DND-41 (cell line): ENCODE measurements at regions not wholly inside any gene's neighbourhood (a gene's known extent, or its start where the extent isn't known, plus 50 kb on each side); places are given as distances from the start of the nearest gene placed in this dataset.

Experiments used
- ATAC-seq: fragments of 200-7000 bp; cut with Tn5 transposase; 3 replicates; pipeline ENCODE4 v1.9.1; 2021; ENCODE audit warnings: low read depth; ENCODE audit not compliant: insufficient read depth
- DNase-seq: peaks from one replicate; pipeline ENCODE4 v3.0.0-alpha.2; 2020
- H2AFZ ChIP-seq: 2 replicates; pipeline ENCODE4 v1.6.0; 2012; ENCODE audit warnings: low read depth, low read length
- H3K27ac ChIP-seq: 2 replicates; pipeline ENCODE4 v1.5.1; 2012; ENCODE audit warnings: low read length, inconsistent platforms
- H3K27me3 ChIP-seq: fragments of 200-600 bp; sonication (generic); 2 replicates; pipeline ENCODE4 v1.6.0; 2012; ENCODE audit warnings: low read length, mild to moderate bottlenecking, inconsistent platforms; ENCODE audit not compliant: insufficient read depth, poor library complexity
- H3K36me3 ChIP-seq: 2 replicates; pipeline ENCODE4 v1.5.1; 2012; ENCODE audit warnings: low read length, inconsistent platforms; ENCODE audit not compliant: insufficient read depth
- H3K4me1 ChIP-seq: 2 replicates; pipeline ENCODE4 v1.5.1; 2012; ENCODE audit warnings: mild to moderate bottlenecking, low read length; ENCODE audit not compliant: insufficient read depth
- H3K4me2 ChIP-seq: 2 replicates; pipeline ENCODE4 v1.6.0; 2012; ENCODE audit warnings: mild to moderate bottlenecking, moderate library complexity, low read length, inconsistent platforms; ENCODE audit not compliant: insufficient read depth
- H3K4me3 ChIP-seq, 2 experiments: fragments of 200-600 bp in 1 of 2; shearing (Covaris generic) in 1 of 2; 2 replicates each; pipeline ENCODE4 v1.5.1; 2012 to 2016; ENCODE audit warnings: inconsistent platforms in 2 of 2, low read length in 2 of 2, mild to moderate bottlenecking in 2 of 2, low read depth in 1 of 2, moderate library complexity in 1 of 2
- H3K79me2 ChIP-seq: 2 replicates; pipeline ENCODE4 v1.6.0; 2012; ENCODE audit warnings: low read length, inconsistent platforms; ENCODE audit not compliant: insufficient read depth
- H3K9ac ChIP-seq: 2 replicates; pipeline ENCODE4 v1.6.0; 2012; ENCODE audit warnings: low read depth, mild to moderate bottlenecking, inconsistent platforms, low read length, moderate library complexity
- H3K9me3 ChIP-seq: 2 replicates; pipeline ENCODE4 v1.5.1; 2012; ENCODE audit warnings: low read length, moderate library complexity, mild to moderate bottlenecking, inconsistent platforms; ENCODE audit not compliant: insufficient read depth, severe bottlenecking
- H4K20me1 ChIP-seq: 2 replicates; pipeline ENCODE4 v1.6.0; 2012; ENCODE audit warnings: low read length; ENCODE audit not compliant: insufficient read depth
- CTCF ChIP-seq: IDR thresholded peaks from 2 replicates; pipeline ENCODE4 v1.5.1; 2012; ENCODE audit warnings: borderline replicate concordance, low read length, moderate library complexity, mild to moderate bottlenecking; ENCODE audit not compliant: poor library complexity, severe bottlenecking; ENCODE audit errors: extremely low read depth
- EZH2 ChIP-seq: IDR thresholded peaks from 3 replicates; pipeline ENCODE4 v1.6.1; 2012; ENCODE audit warnings: borderline replicate concordance, low read depth, mild to moderate bottlenecking, moderate library complexity, low read length, inconsistent platforms; ENCODE audit not compliant: severe bottlenecking

DNA sequence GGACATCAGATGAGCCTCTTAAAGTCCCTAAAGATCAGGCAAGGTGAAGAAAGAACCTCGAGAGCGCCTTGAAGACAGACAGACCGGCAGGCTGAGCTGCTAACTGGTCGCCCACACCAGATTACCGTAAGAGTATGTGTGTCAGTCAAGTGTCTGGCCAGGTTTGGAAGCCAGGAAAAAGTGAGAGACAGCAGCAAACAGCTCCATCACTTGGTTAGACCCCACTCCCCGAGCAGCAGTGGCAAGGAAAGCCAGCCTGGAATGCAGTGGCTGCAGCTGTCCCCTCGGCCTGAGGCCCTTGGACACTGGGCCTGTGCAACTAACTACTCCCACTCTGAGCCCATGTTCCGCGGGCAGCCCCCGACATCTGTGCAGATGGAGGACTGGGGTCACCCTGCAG is 214.1 kb downstream of the DIRAS2 start:
- Histone ChIP-seq H3K79me2 (no peaks in the 10 kb centered on the region), H3K4me2 (no peak overlapping the region), H2AFZ (no peak overlapping the region), H3K27ac (no peak overlapping the region), H3K9me3 (no peaks in the 10 kb centered on the region), H3K4me1 (no peaks in the 10 kb centered on the region), H3K4me3 (no peak overlapping the region), H3K36me3 (no peaks in the 10 kb centered on the region), H3K9ac (no peak overlapping the region), H4K20me1 (no peaks in the 10 kb centered on the region), H3K27me3 (peaks cover 3% of the 10 kb centered on the region)
- ATAC-seq (no peak), DNase-seq (no peak)
- TF ChIP-seq CTCF (no peak), EZH2 (no peak)

DNA sequence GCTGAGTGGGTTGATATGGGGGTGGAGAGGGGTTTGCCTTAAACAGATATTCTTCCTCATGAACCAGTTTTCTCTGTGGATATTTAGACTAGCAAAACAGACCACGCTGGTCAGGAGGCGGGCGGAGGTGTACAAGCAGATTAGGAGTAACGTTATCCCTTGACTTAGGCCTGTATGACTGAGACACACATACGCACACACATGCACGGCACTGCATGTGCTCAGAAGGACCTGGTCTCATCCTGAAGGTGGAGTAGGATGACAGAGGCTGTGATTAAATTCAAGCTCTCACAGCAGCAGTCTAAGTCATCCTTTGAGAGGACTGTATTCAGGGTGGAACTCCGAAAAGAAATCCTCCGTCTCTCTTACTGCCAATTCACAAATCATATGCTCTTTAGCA is 209.7 kb downstream of the DIRAS2 start:
- ATAC-seq, result no peak
- Histone ChIP-seq H3K4me2 (no peak overlapping the region), H3K79me2 (no peaks in the 10 kb centered on the region), H3K9me3 (no peaks in the 10 kb centered on the region), H3K27ac (no peak overlapping the region), H3K4me3 (no peak overlapping the region), H3K4me1 (no peaks in the 10 kb centered on the region), H3K9ac (no peak overlapping the region), H4K20me1 (no peaks in the 10 kb centered on the region), H3K36me3 (no peaks in the 10 kb centered on the region), H2AFZ (no peak overlapping the region), H3K27me3 (no peaks in the 10 kb centered on the region)
- no peak for DNase-seq
- TF ChIP-seq EZH2, result no peak
- TF ChIP-seq CTCF, result no peak

- Histone ChIP-seq H3K27me3 (no peaks in the 10 kb centered on the region), H4K20me1 (no peaks in the 10 kb centered on the region), H3K27ac (no peak overlapping the region), H2AFZ (no peak overlapping the region), H3K4me1 (no peaks in the 10 kb centered on the region), H3K36me3 (no peaks in the 10 kb centered on the region), H3K9me3 (no peaks in the 10 kb centered on the region), H3K4me2 (no peak overlapping the region), H3K9ac (no peak overlapping the region), H3K79me2 (no peaks in the 10 kb centered on the region), H3K4me3 (no peak overlapping the region)
- no peak for DNase-seq
- no peak for TF ChIP-seq EZH2
- TF ChIP-seq CTCF, result no peak
- ATAC-seq, result no peak
These were observed 209.2 kb downstream of the DIRAS2 start for GRCh38 chr9:90433398-90433941.

DNA sequence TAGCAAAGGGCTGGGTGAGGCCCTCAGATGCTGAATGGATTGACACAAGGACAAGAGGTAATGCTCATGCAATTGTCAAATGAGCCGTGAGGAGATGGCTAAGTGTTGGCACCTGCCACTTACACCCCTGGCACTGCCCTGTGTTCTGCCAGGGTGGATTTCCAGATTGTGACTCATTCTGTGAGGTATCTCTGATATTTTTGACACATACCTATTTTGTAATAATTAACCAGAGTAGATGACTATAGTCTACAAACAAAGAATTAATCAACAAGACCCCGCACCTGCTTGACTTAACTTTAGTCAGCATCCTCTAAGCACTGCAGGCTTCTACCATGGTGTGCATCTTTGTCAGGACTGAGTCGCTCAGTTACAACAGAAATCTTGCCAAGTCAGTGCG is 200.8 kb downstream of the DIRAS2 start:
- no peak overlapping the region for H3K9ac ChIP-seq
- H3K27ac ChIP-seq, result no peak overlapping the region
- H3K9me3 ChIP-seq, result no peaks in the 10 kb centered on the region
- H3K4me2 ChIP-seq, result no peak overlapping the region
- no peaks in the 10 kb centered on the region for H3K36me3 ChIP-seq
- no peak overlapping the region for H2AFZ ChIP-seq
- no peak for TF ChIP-seq CTCF
- no peak for TF ChIP-seq EZH2
- no peaks in the 10 kb centered on the region for H3K79me2 ChIP-seq
- no peaks in the 10 kb centered on the region for H4K20me1 ChIP-seq
- DNase-seq (no peak), ATAC-seq (no peak)
- no peaks in the 10 kb centered on the region for H3K4me1 ChIP-seq
- H3K4me3 ChIP-seq, result no peak overlapping the region
- no peaks in the 10 kb centered on the region for H3K27me3 ChIP-seq
